ENCODE measurements at regions not wholly inside any gene's neighbourhood (a gene's known extent, or its start where the extent isn't known, plus 50 kb on each side); places are given as distances from the start of the nearest gene placed in this dataset.
A peak's percentile ranks its signal among the peaks of the same experiment; 100 is the strongest.

DNA sequence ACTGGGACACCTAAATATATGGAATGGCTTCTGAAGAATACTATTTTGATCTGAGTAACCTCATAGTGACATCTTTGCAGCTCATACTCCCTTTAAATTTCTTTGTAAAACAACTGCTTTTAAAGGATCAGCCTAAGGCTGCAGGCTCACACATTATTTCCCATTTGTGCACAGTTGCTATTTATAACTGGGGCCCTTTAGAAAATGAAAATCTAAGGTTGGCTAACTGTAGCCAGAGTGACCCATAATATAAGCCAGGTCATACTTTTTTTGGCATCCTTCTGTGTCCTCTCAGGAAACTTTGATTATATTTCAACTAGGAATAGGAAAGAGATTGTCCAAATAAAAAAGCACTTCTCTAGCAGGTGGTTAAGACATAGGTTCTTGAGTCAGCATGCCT, 123.6 kb upstream of the RASGEF1B start:
- TF ChIP-seq EZH2 (IDR thresholded peaks at IDR 0.05; ENCODE audit: borderline replicate concordance, low read length), result no peak
- TF ChIP-seq, protein P1, sequence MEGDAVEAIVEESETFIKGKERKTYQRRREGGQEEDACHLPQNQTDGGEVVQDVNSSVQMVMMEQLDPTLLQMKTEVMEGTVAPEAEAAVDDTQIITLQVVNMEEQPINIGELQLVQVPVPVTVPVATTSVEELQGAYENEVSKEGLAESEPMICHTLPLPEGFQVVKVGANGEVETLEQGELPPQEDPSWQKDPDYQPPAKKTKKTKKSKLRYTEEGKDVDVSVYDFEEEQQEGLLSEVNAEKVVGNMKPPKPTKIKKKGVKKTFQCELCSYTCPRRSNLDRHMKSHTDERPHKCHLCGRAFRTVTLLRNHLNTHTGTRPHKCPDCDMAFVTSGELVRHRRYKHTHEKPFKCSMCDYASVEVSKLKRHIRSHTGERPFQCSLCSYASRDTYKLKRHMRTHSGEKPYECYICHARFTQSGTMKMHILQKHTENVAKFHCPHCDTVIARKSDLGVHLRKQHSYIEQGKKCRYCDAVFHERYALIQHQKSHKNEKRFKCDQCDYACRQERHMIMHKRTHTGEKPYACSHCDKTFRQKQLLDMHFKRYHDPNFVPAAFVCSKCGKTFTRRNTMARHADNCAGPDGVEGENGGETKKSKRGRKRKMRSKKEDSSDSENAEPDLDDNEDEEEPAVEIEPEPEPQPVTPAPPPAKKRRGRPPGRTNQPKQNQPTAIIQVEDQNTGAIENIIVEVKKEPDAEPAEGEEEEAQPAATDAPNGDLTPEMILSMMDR (IDR thresholded peaks at IDR 0.05; ENCODE audit: low read length), result no peak
- Histone ChIP-seq H3K9ac (ENCODE audit: low read length) (no peak overlapping the region), H3K36me3 (ENCODE audit: insufficient read depth, low read length) (no peaks in the 10 kb centered on the region), H3F3A (ENCODE audit: insufficient read depth, low read length) (no peaks in the 10 kb centered on the region), H3K9me2 (ENCODE audit: low read depth, low read length) (no peaks in the 10 kb centered on the region), H3K27ac (ENCODE audit: low read depth, low read length, poor library complexity, severe bottlenecking) (peak overlapping the region; percentile 48), H4K20me1 (ENCODE audit: insufficient read depth, low read length) (no peaks in the 10 kb centered on the region), H3K27me3 (ENCODE audit: insufficient read depth, low read length) (no peaks in the 10 kb centered on the region), H3K9me3 (ENCODE audit: low read length) (0 out of 2 replicates have a peak, but pooled peaks cover 3% of the 10 kb centered on the region), H3K4me1 (ENCODE audit: insufficient read depth, low read length, severe bottlenecking) (peaks cover 60% of the 10 kb centered on the region), H3K79me2 (ENCODE audit: insufficient read depth, low read length) (no peaks in the 10 kb centered on the region), H3K4me3 (ENCODE audit: low read depth, low read length, poor library complexity, severe bottlenecking) (no peak overlapping the region), H2AFZ (ENCODE audit: low read length) (peak overlapping the region; percentile 43; the same call in 1 of the 2 replicates), H3K4me2 (ENCODE audit: low read length) (peak overlapping the region; percentile 17; the same call in 1 of the 2 replicates)

DNA sequence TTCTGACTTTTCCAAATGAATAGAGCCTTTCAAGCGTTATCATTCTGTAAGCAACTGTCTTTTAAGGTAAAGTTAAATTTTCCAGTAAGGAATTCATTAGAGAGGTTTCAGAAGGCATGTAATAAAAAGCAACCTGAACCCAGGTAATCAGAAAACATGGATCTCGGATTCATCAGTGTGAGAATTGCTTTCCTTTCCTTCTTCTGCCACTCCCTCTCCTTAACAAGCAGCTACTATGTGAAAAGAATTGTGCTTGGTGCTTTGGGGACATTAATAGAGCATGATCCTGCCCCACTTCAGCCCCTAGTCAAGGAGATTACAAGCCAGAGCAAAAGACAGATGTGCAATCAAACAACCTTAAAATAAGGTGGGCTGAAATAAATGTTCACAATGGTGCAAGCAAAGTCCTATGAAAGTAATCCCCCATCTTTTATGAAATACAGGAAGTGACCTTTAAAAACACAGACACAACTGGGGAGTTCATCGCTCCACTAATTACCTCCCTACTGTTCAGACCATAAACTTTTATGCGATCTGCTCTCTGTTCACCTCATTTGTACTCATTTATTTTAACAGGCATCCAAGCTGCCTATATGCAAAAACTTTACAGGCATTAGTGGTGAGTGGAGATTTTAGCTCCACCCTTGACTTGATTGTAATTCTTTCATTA, 122.9 kb upstream of the RASGEF1B start:
- Histone ChIP-seq H3K4me1 (ENCODE audit: insufficient read depth, low read length, severe bottlenecking) (peaks cover 62% of the 10 kb centered on the region), H3K9ac (ENCODE audit: low read length) (peak overlapping the region; percentile 7; the same call in 1 of the 2 replicates), H3K4me3 (ENCODE audit: low read depth, low read length, poor library complexity, severe bottlenecking) (peak overlapping the region; percentile 1), H4K20me1 (ENCODE audit: insufficient read depth, low read length) (no peaks in the 10 kb centered on the region), H3K4me2 (ENCODE audit: low read length) (peak overlapping the region; percentile 20; the same call in 1 of the 2 replicates), H3K9me2 (ENCODE audit: low read depth, low read length) (no peaks in the 10 kb centered on the region), H3K27ac (ENCODE audit: low read depth, low read length, poor library complexity, severe bottlenecking) (peak overlapping the region; percentile 48), H3K36me3 (ENCODE audit: insufficient read depth, low read length) (no peaks in the 10 kb centered on the region), H3F3A (ENCODE audit: insufficient read depth, low read length) (no peaks in the 10 kb centered on the region), H2AFZ (ENCODE audit: low read length) (peak overlapping the region; percentile 43), H3K27me3 (ENCODE audit: insufficient read depth, low read length) (no peaks in the 10 kb centered on the region), H3K9me3 (ENCODE audit: low read length) (0 out of 2 replicates have a peak, but pooled peaks cover 3% of the 10 kb centered on the region), H3K79me2 (ENCODE audit: insufficient read depth, low read length) (no peaks in the 10 kb centered on the region)
- TF ChIP-seq, protein P1 (IDR thresholded peaks at IDR 0.05; ENCODE audit: low read length), result no peak
- TF ChIP-seq EZH2 (IDR thresholded peaks at IDR 0.05; ENCODE audit: borderline replicate concordance, low read length), result no peak

DNA sequence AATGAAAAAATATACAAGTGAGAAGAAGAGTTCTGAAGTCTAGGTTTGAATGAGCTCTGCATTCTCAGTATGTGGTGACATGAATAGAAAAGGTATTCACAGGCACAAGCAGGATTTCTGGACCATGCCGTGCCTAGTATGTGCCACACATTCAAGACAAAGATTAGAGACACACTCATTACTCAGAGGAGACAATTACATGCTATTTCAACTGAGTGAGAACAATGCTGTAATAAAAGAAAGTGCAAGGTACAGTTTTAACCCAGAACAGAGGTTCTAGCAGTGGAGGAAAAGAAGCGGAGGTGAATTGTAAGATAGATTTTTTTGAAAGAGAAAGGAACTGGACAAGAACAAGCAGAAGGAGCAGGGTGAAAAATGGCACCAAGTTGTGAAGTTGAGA, 121.0 kb upstream of the RASGEF1B start:
- TF ChIP-seq, protein P1 (IDR thresholded peaks at IDR 0.05; ENCODE audit: low read length), result no peak
- no peak for TF ChIP-seq EZH2 (IDR thresholded peaks at IDR 0.05; ENCODE audit: borderline replicate concordance, low read length)
- no peak overlapping the region for H3K9ac ChIP-seq (ENCODE audit: low read length)

More for the DNA sequence above, 121.0 kb upstream of the RASGEF1B start:
- no peaks in the 10 kb centered on the region for H3K9me2 ChIP-seq (ENCODE audit: low read depth, low read length)
- no peak overlapping the region for H3K27ac ChIP-seq (ENCODE audit: low read depth, low read length, poor library complexity, severe bottlenecking)
- H3K36me3 ChIP-seq (ENCODE audit: insufficient read depth, low read length), result no peaks in the 10 kb centered on the region
- H3K4me3 ChIP-seq (ENCODE audit: low read depth, low read length, poor library complexity, severe bottlenecking), result no peak overlapping the region
- no peaks in the 10 kb centered on the region for H3K79me2 ChIP-seq (ENCODE audit: insufficient read depth, low read length)
- peaks cover 68% of the 10 kb centered on the region for H3K4me1 ChIP-seq (ENCODE audit: insufficient read depth, low read length, severe bottlenecking)
- no peaks in the 10 kb centered on the region for H4K20me1 ChIP-seq (ENCODE audit: insufficient read depth, low read length)
- peak overlapping the region; percentile 33; the same call in 1 of the 2 replicates for H3K4me2 ChIP-seq (ENCODE audit: low read length)
- H2AFZ ChIP-seq (ENCODE audit: low read length), result no peak overlapping the region
- H3F3A ChIP-seq (ENCODE audit: insufficient read depth, low read length), result no peaks in the 10 kb centered on the region
- no peaks in the 10 kb centered on the region for H3K27me3 ChIP-seq (ENCODE audit: insufficient read depth, low read length)
- no peaks in the 10 kb centered on the region for H3K9me3 ChIP-seq (ENCODE audit: low read length)

Data from OCI-LY1 (cell line).